ENCODE measurements at regions not wholly inside any gene's neighbourhood (a gene's known extent, or its start where the extent isn't known, plus 50 kb on each side); places are given as distances from the start of the nearest gene placed in this dataset.
"Not testable (repeated sequence)": the region's sequence is repeated elsewhere in the genome, so short reads cannot be mapped to it uniquely, and the experiment has no call there.

DNA sequence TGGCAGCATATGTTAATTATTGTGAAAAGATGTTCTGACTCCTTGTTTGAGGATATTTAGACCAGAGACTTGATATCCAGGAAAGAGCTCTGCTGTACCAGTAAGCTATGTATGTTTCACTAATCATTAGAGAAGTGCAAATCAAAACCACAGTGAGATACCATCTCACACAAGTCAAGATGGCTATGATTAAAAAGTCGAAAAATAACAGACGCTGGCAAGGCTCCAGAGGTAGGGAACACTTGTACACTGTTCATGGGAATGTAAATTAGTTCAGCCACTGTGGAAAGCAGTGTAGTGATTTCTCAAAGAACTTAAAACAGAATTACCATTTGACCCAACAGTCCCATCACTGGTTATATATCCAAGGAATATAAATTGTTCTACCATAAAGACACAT lies 171.6 kb downstream of the DPY19L2 start:
- Histone ChIP-seq H3K4me1 (ENCODE audit: control insufficient read depth in 2 of 3, insufficient read depth in 2 of 3, low read depth in 1 of 3, low read length in 3 of 3) (no peaks in the 10 kb centered on the region), H3K9ac (ENCODE audit: low read length in 3 of 3) (no peak overlapping the region), H3K36me3 (ENCODE audit: control insufficient read depth in 2 of 3, insufficient read depth in 3 of 3, low read length in 3 of 3) (no peaks in the 10 kb centered on the region), H3K27me3 (ENCODE audit: control insufficient read depth, insufficient read depth, low read length) (no peaks in the 10 kb centered on the region), H3K4me3 (ENCODE audit: low read length in 3 of 3) (no peak overlapping the region), H3K27ac (ENCODE audit: low read depth in 2 of 2, low read length in 2 of 2) (no peak overlapping the region), H3K9me3 (ENCODE audit: control insufficient read depth in 2 of 3, insufficient read depth in 1 of 3, low read length in 3 of 3) (peaks cover 0 to 5% (median 2%) of the 10 kb centered on the region in 3 donors)
- no peak for FAIRE-seq
- DNase-seq = peak in 2 of 5 donors; percentile 14 to 40
- intact Hi-C loops (cut with DNase I) = no loop called here
- TF ChIP-seq, protein P1, sequence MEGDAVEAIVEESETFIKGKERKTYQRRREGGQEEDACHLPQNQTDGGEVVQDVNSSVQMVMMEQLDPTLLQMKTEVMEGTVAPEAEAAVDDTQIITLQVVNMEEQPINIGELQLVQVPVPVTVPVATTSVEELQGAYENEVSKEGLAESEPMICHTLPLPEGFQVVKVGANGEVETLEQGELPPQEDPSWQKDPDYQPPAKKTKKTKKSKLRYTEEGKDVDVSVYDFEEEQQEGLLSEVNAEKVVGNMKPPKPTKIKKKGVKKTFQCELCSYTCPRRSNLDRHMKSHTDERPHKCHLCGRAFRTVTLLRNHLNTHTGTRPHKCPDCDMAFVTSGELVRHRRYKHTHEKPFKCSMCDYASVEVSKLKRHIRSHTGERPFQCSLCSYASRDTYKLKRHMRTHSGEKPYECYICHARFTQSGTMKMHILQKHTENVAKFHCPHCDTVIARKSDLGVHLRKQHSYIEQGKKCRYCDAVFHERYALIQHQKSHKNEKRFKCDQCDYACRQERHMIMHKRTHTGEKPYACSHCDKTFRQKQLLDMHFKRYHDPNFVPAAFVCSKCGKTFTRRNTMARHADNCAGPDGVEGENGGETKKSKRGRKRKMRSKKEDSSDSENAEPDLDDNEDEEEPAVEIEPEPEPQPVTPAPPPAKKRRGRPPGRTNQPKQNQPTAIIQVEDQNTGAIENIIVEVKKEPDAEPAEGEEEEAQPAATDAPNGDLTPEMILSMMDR (IDR thresholded peaks at IDR 0.05; ENCODE audit: borderline replicate concordance, extremely low read depth, insufficient read depth) = no peak

DNA sequence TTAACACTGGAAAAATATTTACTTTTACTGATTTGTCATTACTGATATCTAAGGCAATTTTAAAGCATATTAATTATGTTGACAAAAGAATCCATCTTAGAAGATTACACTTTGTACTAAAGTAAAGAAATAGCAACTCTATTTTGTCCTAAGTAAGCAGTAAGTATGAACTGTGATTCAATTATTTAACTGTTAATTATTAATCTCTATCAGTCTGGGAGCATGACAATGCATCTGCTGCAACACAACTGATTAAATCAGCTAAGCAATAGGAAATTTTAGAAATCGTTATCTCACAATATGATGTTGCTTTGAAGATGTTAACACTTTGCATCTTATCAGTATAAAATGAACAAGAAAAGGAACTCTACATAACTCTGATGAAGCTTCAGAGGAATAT lies 172.3 kb downstream of the DPY19L2 start:
- no peaks in the 10 kb centered on the region for H3K36me3 ChIP-seq (ENCODE audit: control insufficient read depth in 2 of 3, insufficient read depth in 3 of 3, low read length in 3 of 3)
- H3K27ac ChIP-seq (ENCODE audit: low read depth in 2 of 2, low read length in 2 of 2) = no peak overlapping the region
- H3K9me3 ChIP-seq (ENCODE audit: control insufficient read depth in 2 of 3, insufficient read depth in 1 of 3, low read length in 3 of 3) = peaks cover 0 to 5% (median 2%) of the 10 kb centered on the region in 3 donors
- H3K4me3 ChIP-seq (ENCODE audit: low read length in 3 of 3) = no peak overlapping the region
- no peak for DNase-seq
- no peak overlapping the region for H3K9ac ChIP-seq (ENCODE audit: low read length in 3 of 3)
- H3K27me3 ChIP-seq (ENCODE audit: control insufficient read depth, insufficient read depth, low read length) = no peaks in the 10 kb centered on the region
- intact Hi-C loops (cut with DNase I) = no loop called here
- TF ChIP-seq, protein P1 (IDR thresholded peaks at IDR 0.05; ENCODE audit: borderline replicate concordance, extremely low read depth, insufficient read depth) = no peak
- FAIRE-seq = no peak
- no peaks in the 10 kb centered on the region for H3K4me1 ChIP-seq (ENCODE audit: control insufficient read depth in 2 of 3, insufficient read depth in 2 of 3, low read depth in 1 of 3, low read length in 3 of 3)

DNA sequence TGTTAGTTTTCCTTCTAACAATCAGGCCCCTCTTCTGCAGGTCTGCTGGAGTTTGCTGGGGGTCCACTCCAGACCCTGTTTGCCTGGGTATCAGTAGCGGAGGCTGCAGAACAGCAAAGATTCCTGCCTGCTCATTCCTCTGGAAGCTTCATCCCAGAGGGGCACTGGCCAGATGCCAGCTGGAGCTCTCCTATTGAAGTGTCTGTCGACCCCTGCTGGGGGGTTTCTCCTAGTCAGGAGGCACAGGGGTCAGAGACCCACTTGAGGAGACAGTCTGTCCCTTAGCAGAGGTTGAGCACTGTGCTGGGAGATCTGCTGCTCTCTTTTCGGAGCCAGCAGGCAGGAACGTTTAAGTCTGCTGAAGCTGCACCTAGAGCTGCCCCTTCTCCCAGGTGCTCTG lies 174.9 kb downstream of the DPY19L2 start:
- H3K27me3 ChIP-seq (ENCODE audit: control insufficient read depth, insufficient read depth, low read length); H3K9me3 ChIP-seq (ENCODE audit: control insufficient read depth in 2 of 3, insufficient read depth in 1 of 3, low read length in 3 of 3); intact Hi-C loops (cut with DNase I); H3K27ac ChIP-seq (ENCODE audit: low read depth in 2 of 2, low read length in 2 of 2); H3K4me3 ChIP-seq (ENCODE audit: low read length in 3 of 3); H3K4me1 ChIP-seq (ENCODE audit: control insufficient read depth in 2 of 3, insufficient read depth in 2 of 3, low read depth in 1 of 3, low read length in 3 of 3); H3K9ac ChIP-seq (ENCODE audit: low read length in 3 of 3); DNase-seq; H3K36me3 ChIP-seq (ENCODE audit: control insufficient read depth in 2 of 3, insufficient read depth in 3 of 3, low read length in 3 of 3); FAIRE-seq: not testable (repeated sequence)

DNA sequence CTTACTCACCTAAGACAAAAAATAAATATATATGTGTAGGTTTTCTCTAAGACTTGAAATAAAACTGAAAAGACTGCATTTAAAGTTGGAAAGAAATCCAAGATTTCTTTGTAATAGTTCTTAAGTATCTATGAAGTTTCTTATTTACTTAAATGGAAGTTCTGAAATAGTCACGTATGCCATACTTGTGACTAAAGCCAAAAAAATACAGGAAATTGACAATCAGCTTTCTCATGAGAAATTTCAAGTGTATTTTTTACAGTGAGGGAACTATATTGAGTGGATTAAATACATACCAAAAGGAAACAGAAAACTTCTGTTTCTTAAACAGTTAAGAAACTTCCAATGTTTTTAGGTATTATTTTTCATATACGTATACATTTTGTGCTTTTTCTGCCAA lies 188.1 kb downstream of the DPY19L2 start:
- H3K9me3 ChIP-seq (ENCODE audit: control insufficient read depth in 2 of 3, insufficient read depth in 1 of 3, low read length in 3 of 3) = no peaks in the 10 kb centered on the region
- H3K4me1 ChIP-seq (ENCODE audit: control insufficient read depth in 2 of 3, insufficient read depth in 2 of 3, low read depth in 1 of 3, low read length in 3 of 3) = no peaks in the 10 kb centered on the region
- FAIRE-seq (no peak), DNase-seq (no peak)
- H3K27ac ChIP-seq (ENCODE audit: low read depth in 2 of 2, low read length in 2 of 2) = no peak overlapping the region
- no peaks in the 10 kb centered on the region for H3K27me3 ChIP-seq (ENCODE audit: control insufficient read depth, insufficient read depth, low read length)
- intact Hi-C loops (cut with DNase I) = no loop called here
- no peak overlapping the region for H3K4me3 ChIP-seq (ENCODE audit: low read length in 3 of 3)
- H3K36me3 ChIP-seq (ENCODE audit: control insufficient read depth in 2 of 3, insufficient read depth in 3 of 3, low read length in 3 of 3) = no peaks in the 10 kb centered on the region
- no peak overlapping the region for H3K9ac ChIP-seq (ENCODE audit: low read length in 3 of 3)
- TF ChIP-seq, protein P1 (IDR thresholded peaks at IDR 0.05; ENCODE audit: borderline replicate concordance, extremely low read depth, insufficient read depth) = no peak

Measured in kidney (tissue), 13 donors.